H54 (cell line): ENCODE measurements at regions not wholly inside any gene's neighbourhood (a gene's known extent, or its start where the extent isn't known, plus 50 kb on each side); places are given as distances from the start of the nearest gene placed in this dataset.

Experiments
- DNase-seq: peaks from one replicate; pipeline ENCODE4 v3.0.0; 2011; ENCODE audit warnings: low spot score, mixed read lengths; ENCODE audit not compliant: insufficient read length
- FAIRE-seq: peaks from 3 replicates; lab custom pipeline; 2011; peaks lifted over from hg19 to GRCh38; lab: Jason Lieb, UNC
- POLR2A ChIP-seq: IDR thresholded peaks from 2 replicates; pipeline ENCODE4 v1.6.1; 2011; ENCODE audit warnings: low read depth, mild to moderate bottlenecking, low read length

- FAIRE-seq (no peak), DNase-seq (peak; percentile 79)
- TF ChIP-seq POLR2A = no peak
Measured at GRCh38 chr5:174371600-174372094, 326.1 kb downstream of the NSG2 start.

- TF ChIP-seq POLR2A = no peak
- no peak for FAIRE-seq
- DNase-seq = no peak
Measured at GRCh38 chr5:174374206-174374605, 328.7 kb downstream of the NSG2 start.

GRCh38 chr5:174376056-174376455, 330.6 kb downstream of the NSG2 start:
- FAIRE-seq = no peak
- no peak for DNase-seq
- TF ChIP-seq POLR2A = no peak

GRCh38 chr5:174376726-174377373, 331.3 kb downstream of the NSG2 start:
- TF ChIP-seq POLR2A = no peak
- FAIRE-seq (no peak), DNase-seq (no peak)

GRCh38 chr5:174378121-174378874, 332.8 kb downstream of the NSG2 start:
- no peak for TF ChIP-seq POLR2A
- DNase-seq (no peak), FAIRE-seq (no peak)

GRCh38 chr5:174380311-174380710, 334.8 kb downstream of the NSG2 start:
- no peak for DNase-seq
- no peak for FAIRE-seq
- no peak for TF ChIP-seq POLR2A

GRCh38 chr5:174381241-174381640, 335.7 kb downstream of the NSG2 start:
- FAIRE-seq (no peak), DNase-seq (no peak)

GRCh38 chr5:174383210-174384167, 338.0 kb downstream of the NSG2 start:
- TF ChIP-seq POLR2A = no peak
- DNase-seq (no peak), FAIRE-seq (no peak)

More at GRCh38 chr5:174381241-174381640, 335.7 kb downstream of the NSG2 start:
- TF ChIP-seq POLR2A = no peak

GRCh38 chr5:174384509-174384947, 339.0 kb downstream of the NSG2 start:
- TF ChIP-seq POLR2A = no peak
- DNase-seq = no peak
- FAIRE-seq = no peak

GRCh38 chr5:174386306-174386705, 338.1 kb upstream of the MSX2 start:
- FAIRE-seq = no peak
- no peak for TF ChIP-seq POLR2A
- no peak for DNase-seq

- FAIRE-seq (no peak), DNase-seq (no peak)
- no peak for TF ChIP-seq POLR2A
Measured at GRCh38 chr5:174386846-174387245, 337.5 kb upstream of the MSX2 start.

- no peak for FAIRE-seq
Measured at GRCh38 chr5:174387448-174387847, 336.9 kb upstream of the MSX2 start.

GRCh38 chr5:174392892-174393291, 331.5 kb upstream of the MSX2 start:
- DNase-seq (no peak), FAIRE-seq (no peak)
- no peak for TF ChIP-seq POLR2A

More at GRCh38 chr5:174387448-174387847, 336.9 kb upstream of the MSX2 start:
- no peak for DNase-seq
- TF ChIP-seq POLR2A = no peak

GRCh38 chr5:174396541-174396940, 327.8 kb upstream of the MSX2 start:
- no peak for DNase-seq
- no peak for TF ChIP-seq POLR2A
- FAIRE-seq = no peak
